HepG2 (cell line): ENCODE measurements at regions not wholly inside any gene's neighbourhood (a gene's known extent, or its start where the extent isn't known, plus 50 kb on each side); places are given as distances from the start of the nearest gene placed in this dataset.

Experiments
- ATAC-seq: fragments of 200-7000 bp; cut with Tn5 transposase; 3 replicates; pipeline ENCODE4 v1.9.1; 2020; ENCODE audit warnings: mild to moderate bottlenecking, moderate library complexity
- BruUV-seq: library from RNA; stranded (reverse); fragments of 400-500 nt; replicated peaks from 2 replicates; lab custom pipeline; 2021; lab: Mats Ljungman, UMichigan
- CTCF ChIA-PET: fragments of 300-600 bp; formaldehyde crosslinking; extraction: SDS; loops from one replicate; lab custom pipeline; 2021; ENCODE audit warnings: low total read pairs, inconsistent platforms, low intra/inter-chr PET ratio; lab: Yijun Ruan, JAX
- POLR2A ChIA-PET: fragments of 350-600 bp; sonication (Branson Sonifier 250); formaldehyde crosslinking; loops from one replicate; lab custom pipeline; 2020; ENCODE audit warnings: antibody characterized with exemption, inconsistent platforms; lab: Yijun Ruan, JAX
- DNase-seq: peaks from one replicate; pipeline ENCODE4 v3.0.0-alpha.2; 2015; ENCODE audit warnings: low spot score
- FAIRE-seq: peaks from 3 replicates; lab custom pipeline; 2011; peaks lifted over from hg19 to GRCh38; lab: Jason Lieb, UNC
- H2AFZ ChIP-seq: one replicate; pipeline ENCODE4 v1.6.1; 2011; ENCODE audit warnings: low read length, inconsistent platforms
- H3K27ac ChIP-seq: fragments of 300-600 bp; 3 replicates; pipeline ENCODE4 v1.8.0; 2011; ENCODE audit warnings: mixed run types, mild to moderate bottlenecking, mixed read lengths, low read length, inconsistent platforms; ENCODE audit not compliant: insufficient read depth; ENCODE audit errors: extremely low read length
- H3K27me3 ChIP-seq, 2 experiments: fragments of 200-600 bp in 1 of 2; 2 replicates in 1 of 2; 3 replicates in 1 of 2; pipeline versions ENCODE4 v1.6.0 to v1.8.0; 2011; ENCODE audit warnings: low read length in 2 of 2, mild to moderate bottlenecking in 2 of 2, moderate library complexity in 2 of 2, inconsistent platforms in 1 of 2; ENCODE audit not compliant: insufficient read depth in 2 of 2, control insufficient read depth in 1 of 2
- H3K36me3 ChIP-seq, 2 experiments: fragments of 200-600 bp in 1 of 2; replicated peaks in 1 of 2; 2 replicates in 1 of 2; 3 replicates in 1 of 2; pipeline versions ENCODE4 v1.5.1 to v1.8.0; 2011; ENCODE audit warnings: low read length in 2 of 2, inconsistent platforms in 1 of 2; ENCODE audit not compliant: insufficient read depth in 2 of 2, control insufficient read depth in 1 of 2
- H3K4me1 ChIP-seq: 2 replicates; pipeline ENCODE4 v1.5.1; 2012; ENCODE audit warnings: low read length, inconsistent platforms; ENCODE audit not compliant: insufficient read depth
- H3K4me2 ChIP-seq: 2 replicates; pipeline ENCODE4 v1.6.0; 2011; ENCODE audit warnings: low read depth, low read length, inconsistent platforms
- H3K4me3 ChIP-seq, 3 experiments: fragments of 200-600 bp in 1 of 3; sonication (generic), shearing (Covaris generic) in 1 of 3; replicated peaks in 1 of 3; 2 replicates each; pipeline ENCODE4 v1.5.1; 2011 to 2016; ENCODE audit warnings: low read length in 3 of 3, inconsistent platforms in 2 of 3, low read depth in 2 of 3, mild to moderate bottlenecking in 2 of 3, control low read depth in 1 of 3, mixed read lengths in 1 of 3; ENCODE audit not compliant: insufficient read depth in 1 of 3
- H3K79me2 ChIP-seq: one replicate; pipeline ENCODE4 v1.6.1; 2011; ENCODE audit warnings: low read length, inconsistent platforms; ENCODE audit not compliant: insufficient read depth
- H3K9ac ChIP-seq: 2 replicates; pipeline ENCODE4 v1.6.0; 2011; ENCODE audit warnings: mild to moderate bottlenecking, low read depth, low read length, inconsistent platforms; ENCODE audit not compliant: insufficient read depth
- H3K9me3 ChIP-seq: 2 replicates; pipeline ENCODE4 v1.5.1; 2012; ENCODE audit warnings: mild to moderate bottlenecking, low read length
- H4K20me1 ChIP-seq: 2 replicates; pipeline ENCODE4 v1.6.0; 2011; ENCODE audit warnings: inconsistent platforms, mild to moderate bottlenecking, low read length, moderate library complexity; ENCODE audit not compliant: insufficient read depth
- ARNT ChIP-seq: fragments of 450-650 bp; IDR thresholded peaks from 2 replicates; pipeline ENCODE4 v1.6.1; 2017
- CTCF ChIP-seq: sonication (generic); formaldehyde crosslinking; IDR thresholded peaks from 2 replicates; pipeline ENCODE4 v1.5.0; 2020; ENCODE audit warnings: mild to moderate bottlenecking, missing genetic modification reagents, moderate library complexity
- DNMT1 ChIP-seq: sonication (generic); formaldehyde crosslinking; IDR thresholded peaks from 2 replicates; pipeline ENCODE4 v1.5.1; 2020; ENCODE audit warnings: mild to moderate bottlenecking, missing genetic modification reagents
- EZH2 ChIP-seq: conservative IDR thresholded peaks from 2 replicates; pipeline ENCODE4 v1.6.1; 2012; ENCODE audit warnings: mild to moderate bottlenecking, low read depth, low read length, moderate library complexity
- FOSL2 ChIP-seq: sonication (generic); formaldehyde crosslinking; IDR thresholded peaks from 2 replicates; pipeline ENCODE4 v1.4.0; 2020; ENCODE audit warnings: missing genetic modification reagents
- PRDM10 ChIP-seq: sonication (generic); formaldehyde crosslinking; IDR thresholded peaks from 2 replicates; pipeline ENCODE4 v1.4.0; 2020; ENCODE audit warnings: low read depth, missing genetic modification reagents
- ZFAT ChIP-seq: sonication (generic); formaldehyde crosslinking; conservative IDR thresholded peaks from 2 replicates; pipeline ENCODE4 v1.8.1; 2023; ENCODE audit warnings: missing genetic modification reagents, inconsistent platforms
- ZNF569 ChIP-seq: sonication (generic); formaldehyde crosslinking; IDR thresholded peaks from 2 replicates; pipeline ENCODE4 v1.5.0; 2020; ENCODE audit warnings: mild to moderate bottlenecking, missing genetic modification reagents, moderate library complexity, borderline replicate concordance
- ZNF639 ChIP-seq: conservative IDR thresholded peaks from 2 replicates; pipeline ENCODE4 v1.6.1; 2018; ENCODE audit warnings: missing genetic modification reagents
- WGBS: methylation state at CpG from one replicate; pipeline ENCODE4 v1.1.6; 2017; ENCODE audit warnings: low lambda C conversion rate; 5-methylcytosine and 5-hydroxymethylcytosine counted together
- in situ Hi-C: cut with HindIII; loops from 2 replicates; pipeline ENCODE4 v1.10.0; 2017; ENCODE audit warnings: low pct_unique_long_range_greater_than_20kb; ENCODE audit not compliant: extremely low pct_ligation_motif_present
- intact Hi-C: fragments of 100-400 bp; cut with micrococcal nuclease; formaldehyde crosslinking; loops from one replicate; pipeline ENCODE4 v1.10.0; 2022; ENCODE audit not compliant: unreplicated experiment

GRCh38 chr5:142216931-142217330, 107.9 kb downstream of the SPRY4 start:
- no peak for ATAC-seq
- intact Hi-C loops: no loop called here
- H3K27ac ChIP-seq: no peak overlapping the region
- POLR2A ChIA-PET: no interaction called here
- H3K9me3 ChIP-seq: no peaks in the 10 kb centered on the region
- DNase-seq: no peak
- 57% methylated on average over 3 of the region's 3 CpGs for WGBS
- no peak for FAIRE-seq
- no peak overlapping the region for H2AFZ ChIP-seq
- H3K4me3 ChIP-seq: no peak overlapping the region
- H3K4me2 ChIP-seq: no peak overlapping the region
- in situ Hi-C loops: no loop called here
- no peaks in the 10 kb centered on the region for H3K79me2 ChIP-seq
- no peaks in the 10 kb centered on the region for H4K20me1 ChIP-seq
- BruUV-seq: no TSS peak
- H3K9ac ChIP-seq: no peak overlapping the region
- 0 out of 5 replicates have a peak, but pooled peaks cover 0 to 5% of the 10 kb centered on the region in 2 experiments for H3K27me3 ChIP-seq
- no peaks in the 10 kb centered on the region for H3K36me3 ChIP-seq
- no peak for TF ChIP-seq ZFAT (CRISPR knock-in tag)
- TF ChIP-seq EZH2: no peak
- TF ChIP-seq DNMT1 (CRISPR knock-in tag): no peak
- TF ChIP-seq ZNF569 (CRISPR knock-in tag): no peak
- no peak for TF ChIP-seq ZNF639 (CRISPR knock-in tag)
- peaks cover 25% of the 10 kb centered on the region for H3K4me1 ChIP-seq
- CTCF ChIA-PET: no interaction called here

GRCh38 chr5:142215915-142216681, 107.5 kb downstream of the NDFIP1 start:
- peak; percentile 54 for DNase-seq
- no peak for FAIRE-seq
- no peak overlapping the region for H3K4me3 ChIP-seq
- H3K9me3 ChIP-seq: no peaks in the 10 kb centered on the region
- no peaks in the 10 kb centered on the region for H3K36me3 ChIP-seq
- POLR2A ChIA-PET: no interaction called here
- in situ Hi-C loops: no loop called here
- no peak overlapping the region for H2AFZ ChIP-seq
- no TSS peak for BruUV-seq
- H3K9ac ChIP-seq: no peak overlapping the region
- no peak overlapping the region for H3K4me2 ChIP-seq
- WGBS: 46% methylated on average over 11 of the region's 14 CpGs
- no peaks in the 10 kb centered on the region for H4K20me1 ChIP-seq
- 0 out of 5 replicates have a peak, but pooled peaks cover 0 to 14% of the 10 kb centered on the region in 2 experiments for H3K27me3 ChIP-seq
- CTCF ChIA-PET: no interaction called here
- peaks cover 17% of the 10 kb centered on the region for H3K4me1 ChIP-seq
- intact Hi-C loops: no loop called here
- ATAC-seq: no peak
- no peak overlapping the region for H3K27ac ChIP-seq
- no peaks in the 10 kb centered on the region for H3K79me2 ChIP-seq
- TF ChIP-seq FOSL2 (CRISPR knock-in tag) (no peak; the same call in 1 of the 2 replicates), CTCF (CRISPR knock-in tag) (no peak), ARNT (no peak), PRDM10 (CRISPR knock-in tag) (no peak)
